Spleen (tissue), 11 donors: ENCODE measurements at regions not wholly inside any gene's neighbourhood (a gene's known extent, or its start where the extent isn't known, plus 50 kb on each side); places are given as distances from the start of the nearest gene placed in this dataset.

Source experiments
- DNase-seq: peaks from one replicate; pipeline ENCODE4 v3.0.0-alpha.2; 2020
- H3K27ac ChIP-seq, 8 donors: fragments of 200-600 bp; sonication (generic) in 7 of 8; 1 replicate in 4 of 8; 2 replicates in 4 of 8; pipeline versions ENCODE4 v1.5.0 to v1.8.0; 2016 to 2021; ENCODE audit warnings: inconsistent platforms in 4 of 8, mild to moderate bottlenecking in 4 of 8, moderate library complexity in 1 of 8
- H3K27me3 ChIP-seq, 7 donors: fragments of 200-600 bp; sonication (generic) in 6 of 7; replicated peaks in 1 of 7; 1 replicate in 4 of 7; 2 replicates in 3 of 7; pipeline versions ENCODE4 v1.5.0 to v1.8.0; 2016 to 2021; ENCODE audit warnings: inconsistent platforms in 3 of 7, mild to moderate bottlenecking in 1 of 7
- H3K36me3 ChIP-seq, 6 donors: fragments of 200-600 bp; sonication (generic) in 5 of 6; 1 replicate in 4 of 6; 2 replicates in 2 of 6; pipeline versions ENCODE4 v1.5.0 to v1.8.0; 2016 to 2021; ENCODE audit warnings: inconsistent platforms in 2 of 6
- H3K4me1 ChIP-seq, 6 donors: fragments of 200-600 bp; sonication (generic) in 5 of 6; 1 replicate in 3 of 6; 2 replicates in 3 of 6; pipeline versions ENCODE4 v1.5.0 to v1.8.0; 2016 to 2021; ENCODE audit warnings: inconsistent platforms in 3 of 6
- H3K4me3 ChIP-seq, 8 donors: fragments of 200-600 bp; sonication (generic) in 7 of 8; 1 replicate in 4 of 8; 2 replicates in 4 of 8; pipeline versions ENCODE4 v1.5.0 to v1.8.0; 2016 to 2021; ENCODE audit warnings: inconsistent platforms in 4 of 8, mild to moderate bottlenecking in 4 of 8, moderate library complexity in 2 of 8
- H3K9me3 ChIP-seq, 8 donors: fragments of 200-600 bp; sonication (generic) in 7 of 8; 1 replicate in 4 of 8; 2 replicates in 4 of 8; pipeline versions ENCODE4 v1.5.0 to v1.8.0; 2016 to 2021; ENCODE audit warnings: inconsistent platforms in 4 of 8
- CTCF ChIP-seq, 11 experiments: fragments of 200-600 bp in 7 of 11; fragments of 450-650 bp in 4 of 11; sonication (generic) in 4 of 11; IDR thresholded peaks in 8 of 11; conservative IDR thresholded peaks in 3 of 11; 1 replicate in 7 of 11; 2 replicates in 4 of 11; pipeline versions ENCODE4 v1.4.0 to v1.8.0; 2016 to 2021; ENCODE audit warnings: antibody characterized with exemption in 11 of 11, inconsistent platforms in 4 of 11, mild to moderate bottlenecking in 1 of 11
- POLR2A ChIP-seq, 3 donors: fragments of 450-650 bp; IDR thresholded peaks; one replicate each; pipeline ENCODE4 v1.5.1; 2017; ENCODE audit warnings: antibody characterized with exemption in 3 of 3, mild to moderate bottlenecking in 1 of 3
- POLR2AphosphoS5 ChIP-seq, 3 donors: sonication (generic); formaldehyde crosslinking; IDR thresholded peaks; one replicate each; pipeline ENCODE4 v1.5.1; 2017; ENCODE audit warnings: antibody characterized with exemption in 3 of 3
- WGBS, 5 donors: extraction: QIAGEN DNeasy Blood & Tissue Kit in 3 of 5; methylation state at CpG; one replicate each; pipeline versions ENCODE4 v1.1.5 to v1.1.7; 2013 to 2018; 5-methylcytosine and 5-hydroxymethylcytosine counted together
- intact Hi-C: fragments of 100-400 bp; cut with DNase I; formaldehyde crosslinking; loops from one replicate; pipeline ENCODE4 v1.15.0; 2023; ENCODE audit warnings: low total_unique reads
- donor health status: healthy with polysubstance abuse.
- donor health status: DM: no; HTN: no; CAD: no; lungs with moderate emphysema.
- donor health status: DM: no; HTN: no; CAD: no.
- donor health status: Bipolar disorder and iron deficiency.
- donor health status: healthy.
- donor health status: DM: no; HTN: no; CAD: no.
- donor health status: DM: yes; HTN: yes; CAD: no.

DNA sequence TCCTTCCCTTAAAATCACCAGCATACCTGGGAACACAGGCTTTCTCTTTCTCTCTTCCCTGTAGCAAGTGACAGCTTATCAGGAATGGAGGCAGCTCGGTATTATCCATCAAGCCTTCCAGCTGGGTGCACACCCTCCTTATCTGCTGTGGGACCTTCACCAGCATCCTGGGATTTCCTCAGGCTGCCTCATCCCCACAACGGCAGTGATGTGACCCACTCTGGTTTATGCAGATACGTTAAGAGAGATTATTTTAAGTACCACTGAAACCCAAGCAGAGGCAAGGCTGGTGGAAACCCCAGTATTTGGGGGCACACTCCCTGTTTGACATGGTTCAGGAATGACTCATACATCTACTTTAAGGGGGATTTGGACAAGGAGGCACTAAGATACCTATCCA lies 192.1 kb downstream of the TM9SF2 start:
- no peaks in the 10 kb centered on the region for H3K4me1 ChIP-seq
- intact Hi-C loops = no loop called here
- 59 to 74% (median 72%) methylated on average over 3 of the region's 3 CpGs for WGBS, 5 donors
- no peaks in the 10 kb centered on the region for H3K9me3 ChIP-seq
- no peaks in the 10 kb centered on the region for H3K27me3 ChIP-seq
- no peaks in the 10 kb centered on the region for H3K36me3 ChIP-seq
- TF ChIP-seq CTCF (IDR thresholded peaks at IDR 0.05 in 8 of 11, conservative IDR thresholded peaks at IDR 0.05 in 3 of 11) = no peak
- no peak for TF ChIP-seq POLR2A (IDR thresholded peaks at IDR 0.05)
- no peak for TF ChIP-seq POLR2AphosphoS5 (IDR thresholded peaks at IDR 0.05)
- H3K4me3 ChIP-seq = no peak overlapping the region
- no peak for DNase-seq
- no peak overlapping the region for H3K27ac ChIP-seq

DNA sequence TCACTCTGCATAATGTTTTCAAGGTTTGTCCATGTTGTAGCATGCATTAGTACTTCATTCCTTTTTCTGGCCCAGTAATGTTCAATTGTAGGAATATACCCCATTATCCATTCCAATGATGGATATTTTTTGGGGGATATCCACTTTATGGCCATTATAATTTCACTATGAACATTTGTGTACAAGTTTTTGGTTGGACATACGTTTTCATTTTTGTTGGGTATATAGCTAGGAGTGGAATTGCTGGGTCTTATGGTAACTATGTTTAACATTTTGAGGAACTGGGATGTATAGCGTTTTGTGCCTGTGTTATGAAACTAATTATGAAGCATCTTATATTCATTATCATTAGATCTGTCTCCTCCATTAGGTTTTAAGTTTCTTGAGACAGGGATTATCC lies 191.6 kb downstream of the TM9SF2 start:
- intact Hi-C loops = no loop called here
- no peaks in the 10 kb centered on the region for H3K36me3 ChIP-seq
- no peaks in the 10 kb centered on the region for H3K9me3 ChIP-seq
- WGBS, 5 donors = 84 to 94% (median 90%) methylated on average over 2 of the region's 2 CpGs
- TF ChIP-seq CTCF (IDR thresholded peaks at IDR 0.05 in 8 of 11, conservative IDR thresholded peaks at IDR 0.05 in 3 of 11) (no peak), POLR2AphosphoS5 (IDR thresholded peaks at IDR 0.05) (no peak), POLR2A (IDR thresholded peaks at IDR 0.05) (no peak)
- H3K27me3 ChIP-seq = no peaks in the 10 kb centered on the region
- H3K27ac ChIP-seq = no peak overlapping the region
- H3K4me1 ChIP-seq = no peaks in the 10 kb centered on the region
- no peak for DNase-seq
- no peak overlapping the region for H3K4me3 ChIP-seq

GRCh38 chr13:99691552-99691951 lies 190.3 kb downstream of the TM9SF2 start:
- intact Hi-C loops = no loop called here
- TF ChIP-seq POLR2AphosphoS5 (IDR thresholded peaks at IDR 0.05) (no peak), POLR2A (IDR thresholded peaks at IDR 0.05) (no peak), CTCF (IDR thresholded peaks at IDR 0.05 in 8 of 11, conservative IDR thresholded peaks at IDR 0.05 in 3 of 11) (no peak)
- DNase-seq = no peak
- Histone ChIP-seq H3K27me3 (no peaks in the 10 kb centered on the region), H3K9me3 (no peaks in the 10 kb centered on the region), H3K36me3 (no peaks in the 10 kb centered on the region), H3K4me1 (peaks cover 0 to 13% (median 4%) of the 10 kb centered on the region in 6 donors), H3K4me3 (no peak overlapping the region), H3K27ac (no peak overlapping the region)
- 86 to 93% (median 89%) methylated on average over 7 of the region's 7 CpGs for WGBS, 5 donors

DNA sequence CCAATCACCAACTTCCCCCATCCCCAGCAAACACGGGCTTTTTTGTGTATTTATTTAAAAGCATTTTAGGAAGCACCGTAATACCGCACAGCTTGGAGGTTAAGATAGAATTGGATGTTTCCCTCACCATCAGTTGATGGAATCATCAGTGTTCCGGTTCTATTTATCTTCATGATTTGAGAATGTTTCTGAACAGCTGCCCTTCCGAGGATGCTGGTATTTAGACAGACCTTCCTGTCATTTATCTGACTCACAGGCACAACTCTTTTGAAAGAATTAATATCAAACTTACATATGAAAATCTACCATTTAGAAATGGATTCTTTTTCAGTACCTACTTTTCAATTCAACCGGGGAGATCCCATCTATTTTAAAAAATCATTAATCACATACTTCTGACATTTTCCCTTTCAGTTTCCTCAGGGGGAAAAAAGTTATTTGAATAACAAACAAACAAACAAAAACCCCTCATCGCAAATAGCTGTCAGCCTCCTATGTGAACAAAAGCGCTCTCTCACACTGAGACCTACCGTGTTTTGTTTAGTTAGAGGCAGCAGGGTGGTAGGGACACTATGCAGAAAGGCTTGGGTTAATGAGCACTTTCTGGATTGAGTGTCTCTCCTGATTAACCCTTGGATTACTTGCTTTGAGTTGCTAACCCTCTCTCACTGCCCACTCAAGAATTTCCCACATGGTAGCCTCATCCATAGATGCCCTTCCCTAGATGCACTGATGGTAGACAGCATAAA lies 189.3 kb downstream of the TM9SF2 start:
- peaks cover 0 to 20% (median 5%) of the 10 kb centered on the region in 6 donors for H3K4me1 ChIP-seq
- no peak overlapping the region for H3K27ac ChIP-seq
- intact Hi-C loops = no loop called here
- H3K9me3 ChIP-seq = no peaks in the 10 kb centered on the region
- H3K36me3 ChIP-seq = no peaks in the 10 kb centered on the region
- TF ChIP-seq POLR2A (IDR thresholded peaks at IDR 0.05) = no peak
- no peak for TF ChIP-seq POLR2AphosphoS5 (IDR thresholded peaks at IDR 0.05)
- TF ChIP-seq CTCF (IDR thresholded peaks at IDR 0.05 in 8 of 11, conservative IDR thresholded peaks at IDR 0.05 in 3 of 11) = no peak
- H3K4me3 ChIP-seq = no peak overlapping the region
- no peak for DNase-seq
- WGBS, 5 donors = 82 to 90% (median 86%) methylated on average over 9 of the region's 9 CpGs
- no peaks in the 10 kb centered on the region for H3K27me3 ChIP-seq
